ENCODE measurements at regions not wholly inside any gene's neighbourhood (a gene's known extent, or its start where the extent isn't known, plus 50 kb on each side); places are given as distances from the start of the nearest gene placed in this dataset.

- DNase-seq (ENCODE audit: extremely low read depth in 1 of 11, low read depth in 9 of 11, low spot score in 4 of 11): no peak
Observed at GRCh38 chr9:11743356-11743755, 949.8 kb upstream of the TYRP1 start.

GRCh38 chr9:11749396-11749795, 943.8 kb upstream of the TYRP1 start:
- DNase-seq (ENCODE audit: extremely low read depth in 1 of 11, low read depth in 9 of 11, low spot score in 4 of 11): no peak

GRCh38 chr9:11755951-11756350, 937.2 kb upstream of the TYRP1 start:
- DNase-seq (ENCODE audit: extremely low read depth in 1 of 11, low read depth in 9 of 11, low spot score in 4 of 11): no peak

GRCh38 chr9:11757408-11757807, 935.8 kb upstream of the TYRP1 start:
- no peak for DNase-seq (ENCODE audit: extremely low read depth in 1 of 11, low read depth in 9 of 11, low spot score in 4 of 11)

- no peak for DNase-seq (ENCODE audit: extremely low read depth in 1 of 11, low read depth in 9 of 11, low spot score in 4 of 11)
Observed at GRCh38 chr9:11758016-11758415, 935.2 kb upstream of the TYRP1 start.

- DNase-seq (ENCODE audit: extremely low read depth in 1 of 11, low read depth in 9 of 11, low spot score in 4 of 11): no peak
Observed at GRCh38 chr9:11779971-11780370, 913.2 kb upstream of the TYRP1 start.

GRCh38 chr9:11792870-11793269, 900.3 kb upstream of the TYRP1 start:
- no peak for DNase-seq (ENCODE audit: extremely low read depth in 1 of 11, low read depth in 9 of 11, low spot score in 4 of 11)

GRCh38 chr9:11794984-11795383, 898.2 kb upstream of the TYRP1 start:
- DNase-seq (ENCODE audit: extremely low read depth in 1 of 11, low read depth in 9 of 11, low spot score in 4 of 11): no peak

- DNase-seq (ENCODE audit: extremely low read depth in 1 of 11, low read depth in 9 of 11, low spot score in 4 of 11): no peak
Observed at GRCh38 chr9:11805969-11806368, 887.2 kb upstream of the TYRP1 start.

GRCh38 chr9:11821306-11821975, 871.7 kb upstream of the TYRP1 start:
- DNase-seq (ENCODE audit: extremely low read depth in 1 of 11, low read depth in 9 of 11, low spot score in 4 of 11): no peak

- DNase-seq (ENCODE audit: extremely low read depth in 1 of 11, low read depth in 9 of 11, low spot score in 4 of 11): no peak
Observed at GRCh38 chr9:11828201-11828600, 865.0 kb upstream of the TYRP1 start.

GRCh38 chr9:11833056-11833455, 860.1 kb upstream of the TYRP1 start:
- no peak for DNase-seq (ENCODE audit: extremely low read depth in 1 of 11, low read depth in 9 of 11, low spot score in 4 of 11)

- no peak for DNase-seq (ENCODE audit: extremely low read depth in 1 of 11, low read depth in 9 of 11, low spot score in 4 of 11)
Observed at GRCh38 chr9:11868795-11869194, 824.4 kb upstream of the TYRP1 start.

GRCh38 chr9:11871852-11872251, 821.3 kb upstream of the TYRP1 start:
- DNase-seq (ENCODE audit: extremely low read depth in 1 of 11, low read depth in 9 of 11, low spot score in 4 of 11): no peak

- DNase-seq (ENCODE audit: extremely low read depth in 1 of 11, low read depth in 9 of 11, low spot score in 4 of 11): no peak
Observed at GRCh38 chr9:11872471-11872870, 820.7 kb upstream of the TYRP1 start.

- no peak for DNase-seq (ENCODE audit: extremely low read depth in 1 of 11, low read depth in 9 of 11, low spot score in 4 of 11)
Observed at GRCh38 chr9:11874414-11874813, 818.8 kb upstream of the TYRP1 start.

- no peak for DNase-seq (ENCODE audit: extremely low read depth in 1 of 11, low read depth in 9 of 11, low spot score in 4 of 11)
Observed at GRCh38 chr9:11892401-11892800, 800.8 kb upstream of the TYRP1 start.

GRCh38 chr9:11893331-11893730, 799.9 kb upstream of the TYRP1 start:
- no peak for DNase-seq (ENCODE audit: extremely low read depth in 1 of 11, low read depth in 9 of 11, low spot score in 4 of 11)

- no peak for DNase-seq (ENCODE audit: extremely low read depth in 1 of 11, low read depth in 9 of 11, low spot score in 4 of 11)
Observed at GRCh38 chr9:11894136-11894535, 799.0 kb upstream of the TYRP1 start.

- DNase-seq (ENCODE audit: extremely low read depth in 1 of 11, low read depth in 9 of 11, low spot score in 4 of 11): no peak
Observed at GRCh38 chr9:11902610-11903009, 790.6 kb upstream of the TYRP1 start.

- no peak for DNase-seq (ENCODE audit: extremely low read depth in 1 of 11, low read depth in 9 of 11, low spot score in 4 of 11)
Observed at GRCh38 chr9:11915699-11916098, 777.5 kb upstream of the TYRP1 start.

Data from renal cortex interstitium (tissue), 11 donors.